ENCODE measurements at regions not wholly inside any gene's neighbourhood (a gene's known extent, or its start where the extent isn't known, plus 50 kb on each side); places are given as distances from the start of the nearest gene placed in this dataset.

DNA sequence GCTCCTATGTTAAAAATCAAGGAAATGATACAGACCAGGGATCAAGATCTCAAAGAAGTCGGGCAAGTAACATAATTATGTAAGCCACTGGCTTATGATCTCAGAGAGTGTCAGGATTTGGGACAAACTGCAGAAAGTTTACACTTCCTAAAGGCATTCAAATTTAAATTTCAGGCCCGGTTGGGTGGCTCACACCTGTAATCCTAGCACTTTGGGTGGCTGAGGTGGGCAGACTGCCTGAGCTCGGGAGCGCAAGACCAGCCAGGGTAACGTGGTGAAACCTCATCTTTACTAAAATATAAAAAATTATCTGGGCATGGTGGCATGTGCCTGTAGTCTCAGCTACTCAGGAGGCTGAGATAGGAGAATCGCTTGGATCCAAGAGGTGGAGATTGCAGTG lies 124.4 kb upstream of the UBE2E2 start:
- TF ChIP-seq POU2F2 (IDR thresholded peaks at IDR 0.05; ENCODE audit: low read depth, low read length) (no peak), POLR2A (IDR thresholded peaks at IDR 0.05; ENCODE audit: low read depth, low read length) (no peak)
- no peak for DNase-seq (ENCODE audit: insufficient read length, low spot score)
- no peak for FAIRE-seq

DNA sequence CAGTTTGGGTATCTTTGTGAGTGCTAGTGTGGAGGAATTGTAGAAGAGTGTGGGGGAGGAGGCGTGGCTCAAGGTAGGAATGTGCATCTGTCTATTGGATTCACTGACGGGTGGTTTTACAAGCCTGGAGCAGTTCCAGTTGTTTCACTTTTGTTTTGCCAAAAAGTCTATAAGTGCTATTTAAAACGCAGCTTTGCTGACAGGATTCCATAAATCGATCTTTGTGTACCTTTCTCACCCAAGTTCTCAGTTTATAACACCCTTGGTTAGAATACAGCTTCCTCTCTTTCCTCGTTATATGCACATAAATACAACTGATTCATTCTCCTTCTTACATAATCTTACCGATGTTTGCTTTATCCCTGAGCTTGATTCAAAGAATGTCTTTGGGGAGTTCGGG lies 123.2 kb upstream of the UBE2E2 start:
- FAIRE-seq (no peak), DNase-seq (ENCODE audit: insufficient read length, low spot score) (no peak)
- TF ChIP-seq SPI1 (IDR thresholded peaks at IDR 0.05; ENCODE audit: low read depth, low read length) (no peak), POU2F2 (IDR thresholded peaks at IDR 0.05; ENCODE audit: low read depth, low read length) (no peak), TAF1 (IDR thresholded peaks at IDR 0.05; ENCODE audit: low read depth, low read length) (no peak), PAX5 (IDR thresholded peaks at IDR 0.05; ENCODE audit: insufficient read depth, low read length, severe bottlenecking) (no peak), POLR2A (IDR thresholded peaks at IDR 0.05; ENCODE audit: low read depth, low read length) (no peak), POLR2AphosphoS5 (IDR thresholded peaks at IDR 0.05; ENCODE audit: low read depth, low read length) (no peak)

DNA sequence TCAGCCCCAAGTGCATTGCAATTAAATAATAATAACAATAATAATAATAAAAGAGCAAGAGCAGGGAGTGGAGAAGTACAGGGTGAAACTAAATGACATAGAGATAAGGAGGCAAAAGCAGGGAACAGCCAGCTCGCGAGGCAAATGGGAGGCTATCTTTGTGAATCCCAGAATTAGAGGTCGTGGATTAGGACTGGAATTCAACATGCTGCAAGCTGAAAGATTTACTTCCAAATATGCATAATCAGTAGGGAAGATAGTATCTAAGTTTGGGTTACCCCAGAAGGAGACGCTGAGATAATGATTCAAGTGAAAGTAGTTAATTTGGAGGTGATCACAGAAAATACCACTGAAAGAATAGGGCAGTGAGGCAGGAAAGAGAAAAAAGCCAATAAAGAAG lies 119.4 kb upstream of the UBE2E2 start:
- no peak for DNase-seq (ENCODE audit: insufficient read length, low spot score)
- TF ChIP-seq POLR2AphosphoS5 (IDR thresholded peaks at IDR 0.05; ENCODE audit: low read depth, low read length), result no peak
- no peak for TF ChIP-seq PAX5 (IDR thresholded peaks at IDR 0.05; ENCODE audit: insufficient read depth, low read length, severe bottlenecking)
- no peak for TF ChIP-seq SPI1 (IDR thresholded peaks at IDR 0.05; ENCODE audit: low read depth, low read length)
- TF ChIP-seq POU2F2 (IDR thresholded peaks at IDR 0.05; ENCODE audit: low read depth, low read length), result no peak
- no peak for TF ChIP-seq POLR2A (IDR thresholded peaks at IDR 0.05; ENCODE audit: low read depth, low read length)
- FAIRE-seq, result no peak

DNA sequence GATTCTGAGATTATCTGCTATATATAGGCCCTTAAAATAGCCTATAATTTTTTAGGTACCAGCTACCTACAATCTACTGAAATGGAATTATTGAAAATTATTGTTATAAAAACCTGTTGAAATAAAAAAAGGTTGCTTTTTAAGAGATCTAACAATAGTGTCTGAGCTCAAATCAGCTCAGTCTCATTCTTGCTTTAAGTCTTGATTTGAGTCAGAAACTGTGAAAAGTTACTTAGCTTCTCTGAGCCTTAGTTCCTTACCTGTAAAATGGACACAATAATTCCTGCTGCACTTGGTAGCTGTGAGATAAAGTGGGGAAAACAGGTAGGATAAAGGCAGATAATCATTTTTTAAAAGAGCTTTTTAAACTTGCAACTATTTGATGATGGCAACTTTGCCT lies 118.8 kb upstream of the UBE2E2 start:
- FAIRE-seq, result no peak
- no peak for DNase-seq (ENCODE audit: insufficient read length, low spot score)
- no peak for TF ChIP-seq POLR2A (IDR thresholded peaks at IDR 0.05; ENCODE audit: low read depth, low read length)
- TF ChIP-seq POLR2AphosphoS5 (IDR thresholded peaks at IDR 0.05; ENCODE audit: low read depth, low read length), result no peak

DNA sequence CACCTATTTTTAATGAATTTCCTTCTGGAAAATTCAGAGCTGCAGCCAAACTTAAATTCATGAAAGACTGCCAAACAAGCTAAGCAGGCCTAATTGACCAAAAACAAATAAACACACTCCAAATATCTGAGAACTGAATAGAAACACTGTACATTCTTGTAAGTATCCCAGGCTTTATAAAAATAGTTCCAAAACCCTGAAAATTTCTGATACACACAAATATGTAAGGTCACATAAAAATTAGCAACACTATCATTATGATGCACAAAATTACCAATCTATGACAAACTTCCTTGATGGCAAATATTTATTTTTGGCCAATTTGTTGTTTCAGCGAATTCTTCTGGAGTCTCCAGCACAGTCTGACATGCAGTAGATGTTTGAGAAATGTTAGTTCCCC lies 117.9 kb upstream of the UBE2E2 start:
- FAIRE-seq (no peak), DNase-seq (ENCODE audit: insufficient read length, low spot score) (no peak)
- no peak for TF ChIP-seq SPI1 (IDR thresholded peaks at IDR 0.05; ENCODE audit: low read depth, low read length)
- no peak for TF ChIP-seq POU2F2 (IDR thresholded peaks at IDR 0.05; ENCODE audit: low read depth, low read length)
- TF ChIP-seq PAX5 (IDR thresholded peaks at IDR 0.05; ENCODE audit: insufficient read depth, low read length, severe bottlenecking), result no peak
- TF ChIP-seq POLR2A (IDR thresholded peaks at IDR 0.05; ENCODE audit: low read depth, low read length), result no peak
- TF ChIP-seq TAF1 (IDR thresholded peaks at IDR 0.05; ENCODE audit: low read depth, low read length), result no peak
- no peak for TF ChIP-seq POLR2AphosphoS5 (IDR thresholded peaks at IDR 0.05; ENCODE audit: low read depth, low read length)

DNA sequence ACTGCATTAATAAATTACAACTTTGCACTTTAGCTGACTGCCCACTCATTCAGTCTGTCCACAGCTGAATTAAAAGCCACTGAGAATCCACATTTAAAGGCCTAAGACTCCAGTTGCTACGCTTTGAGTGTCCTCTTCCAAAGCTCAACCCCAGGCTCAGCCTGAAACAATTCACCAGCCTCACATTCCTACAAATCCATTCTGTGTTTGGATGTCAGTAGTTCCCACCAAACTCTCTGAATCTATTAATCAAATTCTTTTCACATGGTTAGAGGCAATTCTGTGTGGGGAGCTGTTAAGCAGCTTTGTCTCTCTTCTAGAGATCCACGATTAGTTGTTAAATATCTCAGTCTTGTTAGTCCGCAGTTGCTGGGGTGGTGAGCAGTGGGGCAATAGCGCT lies 116.8 kb upstream of the UBE2E2 start:
- DNase-seq (ENCODE audit: insufficient read length, low spot score), result no peak
- no peak for TF ChIP-seq PAX5 (IDR thresholded peaks at IDR 0.05; ENCODE audit: insufficient read depth, low read length, severe bottlenecking)
- no peak for TF ChIP-seq POU2F2 (IDR thresholded peaks at IDR 0.05; ENCODE audit: low read depth, low read length)
- no peak for TF ChIP-seq TAF1 (IDR thresholded peaks at IDR 0.05; ENCODE audit: low read depth, low read length)
- no peak for TF ChIP-seq POLR2A (IDR thresholded peaks at IDR 0.05; ENCODE audit: low read depth, low read length)
- TF ChIP-seq POLR2AphosphoS5 (IDR thresholded peaks at IDR 0.05; ENCODE audit: low read depth, low read length), result no peak
- TF ChIP-seq SPI1 (IDR thresholded peaks at IDR 0.05; ENCODE audit: low read depth, low read length), result no peak
- no peak for FAIRE-seq

DNA sequence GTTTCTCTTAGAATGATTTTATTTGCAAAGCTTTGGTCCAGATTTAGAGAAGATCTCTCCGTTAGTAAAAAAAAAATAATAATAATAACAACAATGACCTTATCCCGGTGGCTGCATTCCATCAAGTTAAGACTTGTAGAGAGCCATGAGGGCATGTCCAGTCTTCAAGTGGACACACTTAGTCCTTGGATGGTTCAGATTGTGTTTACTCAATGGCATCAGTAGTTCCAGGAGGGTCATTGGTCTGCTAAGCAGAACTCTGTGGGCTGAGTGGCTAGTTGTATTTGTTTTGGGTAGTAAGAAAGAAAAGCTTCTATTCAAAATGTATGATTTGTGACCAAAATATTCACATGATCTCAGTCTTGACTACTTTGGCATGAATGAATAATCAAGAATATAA lies 116.3 kb upstream of the UBE2E2 start:
- no peak for TF ChIP-seq TAF1 (IDR thresholded peaks at IDR 0.05; ENCODE audit: low read depth, low read length)
- no peak for TF ChIP-seq POLR2AphosphoS5 (IDR thresholded peaks at IDR 0.05; ENCODE audit: low read depth, low read length)
- no peak for TF ChIP-seq POU2F2 (IDR thresholded peaks at IDR 0.05; ENCODE audit: low read depth, low read length)
- no peak for TF ChIP-seq POLR2A (IDR thresholded peaks at IDR 0.05; ENCODE audit: low read depth, low read length)
- no peak for TF ChIP-seq SPI1 (IDR thresholded peaks at IDR 0.05; ENCODE audit: low read depth, low read length)
- no peak for TF ChIP-seq PAX5 (IDR thresholded peaks at IDR 0.05; ENCODE audit: insufficient read depth, low read length, severe bottlenecking)
- DNase-seq (ENCODE audit: insufficient read length, low spot score), result no peak
- no peak for FAIRE-seq

DNA sequence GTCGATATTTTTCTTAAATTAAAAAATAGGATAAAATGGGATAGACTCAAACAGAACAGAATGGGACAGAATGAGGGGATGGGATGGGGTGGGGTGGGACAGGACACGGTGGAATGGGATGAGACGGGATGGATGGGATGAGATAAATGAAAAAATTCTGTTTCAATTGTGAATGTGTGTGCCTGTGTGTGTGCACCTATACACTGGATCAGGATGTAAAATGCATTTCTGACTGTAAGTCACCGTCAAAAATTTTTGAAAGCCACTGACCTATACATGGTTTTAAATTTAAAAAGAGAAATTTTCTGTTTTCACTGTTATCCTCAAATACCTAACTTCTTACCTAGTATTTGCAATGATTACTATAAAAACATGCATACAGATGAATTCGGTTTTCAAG lies 108.7 kb upstream of the UBE2E2 start:
- FAIRE-seq, result no peak

DNA sequence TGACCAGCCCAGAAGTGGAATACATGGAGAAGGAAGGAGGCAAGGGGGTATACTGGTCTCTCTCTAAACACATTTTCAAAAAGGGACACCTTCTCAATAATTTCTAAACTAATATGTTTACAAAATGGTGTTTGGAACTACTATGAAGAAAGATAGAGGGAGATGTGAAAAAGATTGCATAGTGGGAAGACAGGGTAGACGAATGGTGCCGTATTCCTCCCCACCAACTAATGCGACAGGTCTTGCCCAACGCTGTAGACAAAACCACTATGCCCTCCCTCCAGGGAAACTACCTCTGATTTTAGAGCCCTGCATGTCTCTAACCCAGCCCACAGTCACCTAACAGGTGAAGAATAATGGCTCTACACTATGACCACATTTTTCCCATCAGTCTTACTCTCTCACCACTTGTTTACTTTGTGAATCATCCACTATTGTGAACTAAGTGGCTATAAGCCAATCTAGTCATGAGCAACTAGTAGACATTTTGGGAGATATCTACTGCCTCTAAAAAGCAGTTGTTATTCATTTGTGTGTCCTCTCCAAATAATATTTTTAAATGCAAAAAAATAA lies 108.2 kb upstream of the UBE2E2 start:
- TF ChIP-seq TAF1 (IDR thresholded peaks at IDR 0.05; ENCODE audit: low read depth, low read length), result no peak
- no peak for TF ChIP-seq POLR2AphosphoS5 (IDR thresholded peaks at IDR 0.05; ENCODE audit: low read depth, low read length)
- TF ChIP-seq POLR2A (IDR thresholded peaks at IDR 0.05; ENCODE audit: low read depth, low read length), result no peak
- no peak for TF ChIP-seq SPI1 (IDR thresholded peaks at IDR 0.05; ENCODE audit: low read depth, low read length)
- TF ChIP-seq POU2F2 (IDR thresholded peaks at IDR 0.05; ENCODE audit: low read depth, low read length), result no peak
- TF ChIP-seq PAX5 (IDR thresholded peaks at IDR 0.05; ENCODE audit: insufficient read depth, low read length, severe bottlenecking), result no peak
- no peak for FAIRE-seq
- DNase-seq (ENCODE audit: insufficient read length, low spot score), result no peak

More for the DNA sequence above, 108.7 kb upstream of the UBE2E2 start:
- no peak for TF ChIP-seq POU2F2 (IDR thresholded peaks at IDR 0.05; ENCODE audit: low read depth, low read length)
- no peak for TF ChIP-seq TAF1 (IDR thresholded peaks at IDR 0.05; ENCODE audit: low read depth, low read length)
- TF ChIP-seq POLR2A (IDR thresholded peaks at IDR 0.05; ENCODE audit: low read depth, low read length), result no peak
- no peak for TF ChIP-seq POLR2AphosphoS5 (IDR thresholded peaks at IDR 0.05; ENCODE audit: low read depth, low read length)
- TF ChIP-seq PAX5 (IDR thresholded peaks at IDR 0.05; ENCODE audit: insufficient read depth, low read length, severe bottlenecking), result no peak
- TF ChIP-seq SPI1 (IDR thresholded peaks at IDR 0.05; ENCODE audit: low read depth, low read length), result no peak
- no peak for DNase-seq (ENCODE audit: insufficient read length, low spot score)

DNA sequence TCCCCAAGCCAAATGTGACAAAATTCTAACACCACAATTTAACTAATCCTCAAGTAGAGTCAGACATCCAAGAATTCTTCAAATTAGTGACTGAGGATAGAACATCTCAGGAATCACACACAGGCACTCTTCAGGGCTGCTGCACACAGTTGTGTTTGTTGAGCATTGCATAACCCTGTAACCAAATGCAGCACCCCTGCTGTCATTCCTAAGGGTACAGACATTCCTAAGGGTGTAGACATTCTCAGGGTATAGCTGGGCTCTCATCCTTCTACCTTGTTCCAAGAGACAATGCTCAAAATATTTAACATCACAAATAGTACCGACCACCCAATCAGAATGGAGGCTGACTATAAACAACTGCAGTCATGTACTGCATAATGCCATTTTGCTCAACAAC lies 107.1 kb upstream of the UBE2E2 start:
- FAIRE-seq (no peak), DNase-seq (ENCODE audit: insufficient read length, low spot score) (no peak)
- TF ChIP-seq POLR2A (IDR thresholded peaks at IDR 0.05; ENCODE audit: low read depth, low read length) (no peak), POU2F2 (IDR thresholded peaks at IDR 0.05; ENCODE audit: low read depth, low read length) (no peak), SPI1 (IDR thresholded peaks at IDR 0.05; ENCODE audit: low read depth, low read length) (no peak), TAF1 (IDR thresholded peaks at IDR 0.05; ENCODE audit: low read depth, low read length) (no peak), PAX5 (IDR thresholded peaks at IDR 0.05; ENCODE audit: insufficient read depth, low read length, severe bottlenecking) (no peak), POLR2AphosphoS5 (IDR thresholded peaks at IDR 0.05; ENCODE audit: low read depth, low read length) (no peak)

All from GM12891 (cell line).